ENCODE measurements at regions not wholly inside any gene's neighbourhood (a gene's known extent, or its start where the extent isn't known, plus 50 kb on each side); places are given as distances from the start of the nearest gene placed in this dataset.
"Not testable (repeated sequence)": the region's sequence is repeated elsewhere in the genome, so short reads cannot be mapped to it uniquely, and the experiment has no call there.

DNA sequence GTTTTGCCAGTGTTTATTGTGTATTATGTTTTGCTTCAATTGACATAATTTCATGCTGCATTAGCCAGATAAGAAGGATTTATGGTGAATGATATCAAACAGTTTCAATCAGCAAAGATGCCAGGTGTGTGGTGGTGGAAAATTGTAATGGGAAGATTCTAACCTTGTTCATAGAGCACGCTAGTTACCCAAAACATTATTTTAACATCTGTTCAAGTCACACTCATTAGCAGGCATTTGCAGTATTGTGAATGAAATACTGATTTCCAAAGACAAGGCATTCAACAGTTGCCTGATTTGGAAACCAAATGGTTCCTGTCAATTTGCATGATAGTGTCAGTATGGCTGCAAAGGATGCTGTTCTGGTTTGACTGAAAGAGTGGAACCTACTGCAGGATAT is 129.7 kb downstream of the EPC1 start:
- no peak for DNase-seq

DNA sequence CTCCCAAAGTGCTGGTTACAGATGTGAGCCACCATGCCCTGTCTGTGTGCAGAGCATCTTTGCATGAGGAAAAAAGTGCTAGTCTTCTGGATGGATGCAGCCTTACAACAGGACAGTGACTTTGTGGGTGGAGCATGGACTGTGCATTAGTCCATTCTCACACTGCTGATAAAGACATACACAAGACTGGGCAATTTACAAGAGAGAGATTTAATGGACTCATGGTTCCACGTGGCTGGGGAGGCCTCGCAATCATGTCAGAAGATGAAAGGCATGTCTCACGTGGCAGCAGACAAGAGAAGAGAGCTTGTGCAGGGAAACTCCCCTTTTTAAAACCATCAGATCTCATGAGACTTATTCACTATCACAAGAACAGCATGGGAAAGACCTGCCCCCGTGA is 133.1 kb downstream of the EPC1 start:
- DNase-seq = not testable (repeated sequence)

DNA sequence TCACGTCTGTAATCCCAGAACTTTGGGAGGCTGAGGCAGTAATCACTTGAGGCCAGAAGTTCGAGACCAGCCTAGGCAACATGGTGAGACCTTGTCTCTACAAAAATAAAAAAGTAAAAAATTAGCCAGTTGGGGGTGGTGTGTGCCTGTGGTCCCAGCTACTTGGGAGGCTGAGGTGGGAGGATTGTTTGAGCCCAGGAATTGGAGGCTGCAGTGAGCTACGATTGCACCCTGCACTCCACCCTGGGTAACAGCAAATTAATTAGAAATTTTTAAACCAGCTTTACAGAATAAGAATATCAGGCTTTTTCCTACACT is 136.0 kb downstream of the EPC1 start:
- DNase-seq = no peak

GRCh38 chr10:32210306-32211045 is 136.5 kb downstream of the EPC1 start:
- DNase-seq = no peak

DNA sequence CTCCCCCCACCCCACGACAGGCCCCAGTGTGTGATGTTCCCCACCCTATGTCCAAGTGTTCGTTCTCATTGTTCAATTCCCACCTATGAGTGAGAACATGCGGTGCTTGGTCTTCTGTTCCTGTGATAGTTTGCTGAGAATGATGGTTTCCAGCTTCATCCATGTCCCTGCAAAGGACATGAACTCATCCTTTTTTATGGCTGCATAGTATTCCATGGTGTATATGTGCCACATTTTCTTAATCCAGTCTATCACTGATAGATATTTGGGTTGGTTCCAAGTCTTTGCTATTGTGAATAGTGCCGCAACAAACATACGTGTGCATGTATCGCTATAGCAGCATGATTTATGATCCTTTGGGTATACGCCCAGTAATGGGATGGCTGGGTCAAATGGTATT is 139.0 kb downstream of the EPC1 start:
- DNase-seq = not testable (repeated sequence)

- peak; percentile 60 for DNase-seq
Observed at GRCh38 chr10:32207544-32207943, 139.4 kb downstream of the EPC1 start.

- no peak for DNase-seq
Observed at GRCh38 chr10:32205670-32206069, 141.3 kb downstream of the EPC1 start.

DNA sequence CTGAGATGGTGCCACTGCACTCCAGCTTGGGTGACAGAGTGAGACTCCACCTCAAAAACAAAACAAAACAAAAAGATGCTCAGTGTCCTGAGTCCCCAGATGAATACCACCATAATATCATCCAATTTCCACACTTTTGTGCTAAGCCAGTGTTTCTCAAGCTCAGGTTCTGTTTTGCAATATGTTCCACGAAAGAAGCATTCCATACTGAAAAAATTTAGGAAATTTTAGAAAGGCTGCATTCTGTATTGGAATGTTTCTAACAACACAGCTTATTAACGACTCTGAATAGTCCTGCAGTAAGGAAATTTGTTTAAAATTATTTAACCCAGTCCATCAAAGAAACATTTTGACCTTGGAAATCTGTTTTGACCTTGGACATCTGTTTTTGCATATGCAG is 142.4 kb downstream of the EPC1 start:
- no peak for DNase-seq

GRCh38 chr10:32199714-32200394 is 143.6 kb upstream of the KIF5B start:
- no peak for DNase-seq

DNA sequence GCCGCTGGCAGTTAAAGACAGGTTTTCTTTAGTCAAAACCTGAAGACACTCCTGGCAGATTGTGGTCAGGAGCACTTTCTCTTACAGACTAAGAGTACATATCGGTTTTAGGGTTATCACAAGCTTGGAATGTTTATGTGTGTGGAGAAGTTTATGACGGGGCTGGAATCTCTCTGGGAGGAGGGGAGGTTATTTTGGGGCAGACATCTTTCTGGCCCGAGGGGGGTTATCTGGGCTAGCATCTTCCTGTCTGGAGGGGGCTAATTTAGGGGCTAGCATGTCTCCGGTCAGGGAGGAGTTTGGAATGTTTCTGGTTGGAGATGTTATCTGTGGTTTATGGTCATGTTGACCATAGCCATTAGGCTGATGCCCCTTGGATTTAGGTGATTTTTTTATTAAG is 141.2 kb upstream of the KIF5B start:
- DNase-seq = no peak

DNA sequence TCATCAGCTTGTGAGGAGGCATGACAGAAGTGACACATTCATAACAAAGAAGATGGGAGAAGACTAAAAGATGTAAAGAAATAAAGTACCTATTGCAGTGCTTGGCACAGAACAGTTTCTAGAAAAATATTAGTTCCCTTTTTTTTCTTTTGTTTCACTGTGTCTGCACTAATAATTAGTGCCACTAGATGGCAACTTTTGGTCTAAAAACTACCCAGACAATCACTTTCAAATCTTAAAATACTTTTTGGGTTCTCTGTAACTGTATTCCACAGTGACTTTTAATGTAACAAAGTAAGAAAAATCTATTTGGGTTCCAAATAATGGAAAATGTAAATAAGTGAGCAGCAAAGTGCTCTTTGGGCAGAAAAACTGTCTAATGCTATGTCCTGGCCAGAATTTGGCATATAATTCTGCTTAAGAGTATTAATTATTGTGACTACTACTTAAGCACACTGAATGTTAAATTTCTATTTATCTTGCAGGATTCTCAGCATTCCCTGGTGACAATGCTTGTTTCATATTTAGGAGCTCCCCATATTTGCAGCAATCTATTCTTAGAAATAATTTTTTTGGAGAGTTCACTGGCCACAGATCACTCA is 134.8 kb upstream of the KIF5B start:
- DNase-seq = no peak

DNA sequence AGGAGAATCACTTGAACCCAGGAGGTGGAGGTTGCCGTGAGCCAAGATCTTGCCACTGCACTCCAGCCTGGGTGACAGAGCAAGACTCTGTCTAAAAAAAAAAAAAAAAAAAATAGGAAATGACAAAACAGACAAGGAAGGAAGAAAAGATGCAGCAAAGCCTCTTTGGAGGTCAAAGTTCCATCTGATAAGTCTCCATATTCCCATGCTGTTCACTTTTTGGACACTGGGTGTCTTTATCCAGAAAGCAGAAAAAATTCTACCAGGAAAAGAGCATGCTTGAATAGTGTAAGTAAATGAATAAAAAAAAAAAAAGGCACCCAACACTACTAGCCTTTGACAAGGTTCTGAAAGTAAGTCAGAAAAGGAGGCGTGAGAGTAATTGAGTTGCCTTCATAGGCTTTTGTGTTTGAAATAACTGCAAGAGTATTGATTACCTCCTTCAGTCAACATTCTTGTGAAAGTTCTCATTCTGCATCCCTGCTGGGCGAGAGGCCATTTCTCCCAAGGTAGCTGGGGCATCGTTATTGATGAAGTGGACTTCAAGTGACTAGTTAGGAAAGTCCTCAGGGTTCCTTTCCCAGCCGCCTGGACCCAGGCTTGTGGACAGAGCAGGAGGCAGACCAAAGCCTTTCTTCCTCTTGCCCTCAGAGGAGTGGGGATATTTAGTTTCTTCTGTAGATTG is 133.3 kb upstream of the KIF5B start:
- DNase-seq = no peak

- not testable (repeated sequence) for DNase-seq
Observed at GRCh38 chr10:32188601-32189000, 132.4 kb upstream of the KIF5B start.

DNA sequence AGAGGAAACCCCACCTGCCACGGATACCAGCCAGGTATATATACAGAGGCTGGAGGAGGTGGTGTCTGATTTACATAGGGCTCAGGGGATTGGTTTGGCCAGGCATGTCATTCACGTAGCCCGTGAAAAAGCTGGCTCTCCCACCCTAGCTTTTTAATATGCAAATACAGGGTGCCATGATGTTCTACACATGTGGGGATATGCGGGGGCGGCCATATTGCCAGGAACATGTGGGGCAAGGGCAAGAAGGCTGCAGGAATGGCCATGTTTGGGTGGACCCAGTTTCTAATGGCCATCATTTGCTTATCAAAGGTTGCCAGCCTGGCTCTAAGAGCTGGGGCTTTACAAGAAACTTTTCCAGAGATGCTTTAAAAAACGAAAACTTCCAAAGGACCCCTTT is 131.5 kb upstream of the KIF5B start:
- no peak for DNase-seq

- DNase-seq = not testable (repeated sequence)
Observed at GRCh38 chr10:32183652-32184051, 127.4 kb upstream of the KIF5B start.

GRCh38 chr10:32182476-32182875 is 126.3 kb upstream of the KIF5B start:
- DNase-seq = no peak

DNA sequence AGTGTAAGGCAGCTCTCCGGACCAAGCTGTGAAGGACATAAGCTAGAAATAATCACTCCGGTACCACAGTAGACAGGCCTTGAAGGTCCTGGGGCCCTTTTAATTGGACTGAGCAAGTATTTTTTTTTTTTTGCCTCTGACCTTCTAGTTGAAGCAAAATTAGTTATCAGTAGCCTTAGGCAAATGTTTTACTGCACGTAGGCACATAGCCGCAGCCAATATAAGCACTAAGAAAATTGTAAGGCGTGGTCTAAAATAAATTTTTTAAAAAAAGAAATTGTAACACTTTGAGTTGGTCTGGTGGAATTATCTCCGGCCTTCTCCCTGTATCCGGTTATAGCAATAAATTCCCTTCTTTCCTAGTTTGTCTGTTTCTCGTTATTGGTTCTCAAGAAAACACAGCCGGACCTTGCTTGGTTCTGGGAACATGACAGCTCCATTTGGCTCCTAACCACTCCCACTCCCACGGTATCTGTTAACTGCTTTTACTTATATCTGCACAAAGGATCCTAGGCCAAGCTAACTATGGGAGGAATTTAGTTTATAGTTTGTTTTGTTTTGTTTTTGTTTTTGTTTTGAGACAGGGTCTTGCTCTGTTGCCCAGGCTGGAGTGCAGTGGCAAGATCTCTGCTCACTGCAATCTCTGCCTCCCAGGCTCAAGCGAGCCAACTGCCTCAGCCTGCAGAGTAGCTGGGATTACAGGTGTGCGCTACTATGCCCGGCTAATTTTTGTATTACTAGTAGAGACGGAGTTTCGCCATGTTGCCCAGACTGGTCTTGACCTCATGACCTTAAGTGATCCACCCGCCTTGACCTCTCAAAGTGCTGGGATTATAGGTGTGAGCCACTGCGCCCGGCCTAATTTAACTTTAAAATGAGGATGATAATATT is 124.4 kb upstream of the KIF5B start:
- DNase-seq = no peak

DNA sequence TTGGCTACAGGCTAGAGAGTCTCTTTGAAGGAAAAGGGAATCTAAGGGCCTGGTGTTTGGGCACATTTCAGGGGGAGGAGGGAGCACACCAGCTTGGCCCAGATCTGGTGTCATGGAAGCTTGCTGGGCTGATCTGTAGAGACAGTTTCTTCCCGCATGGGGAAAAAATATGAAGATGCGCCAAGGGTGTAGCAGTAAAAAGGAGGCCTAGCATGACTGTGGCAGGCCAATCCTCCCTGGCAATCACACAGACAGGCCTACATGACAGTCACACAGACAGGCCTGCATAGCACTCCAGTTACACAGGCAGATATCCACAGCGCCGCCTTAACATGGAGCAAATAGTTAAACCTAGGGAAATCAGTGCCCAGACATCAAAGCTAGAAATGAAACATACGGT is 123.6 kb upstream of the KIF5B start:
- no peak for DNase-seq

- not testable (repeated sequence) for DNase-seq
Observed at GRCh38 chr10:32177594-32177993, 121.4 kb upstream of the KIF5B start.

DNA sequence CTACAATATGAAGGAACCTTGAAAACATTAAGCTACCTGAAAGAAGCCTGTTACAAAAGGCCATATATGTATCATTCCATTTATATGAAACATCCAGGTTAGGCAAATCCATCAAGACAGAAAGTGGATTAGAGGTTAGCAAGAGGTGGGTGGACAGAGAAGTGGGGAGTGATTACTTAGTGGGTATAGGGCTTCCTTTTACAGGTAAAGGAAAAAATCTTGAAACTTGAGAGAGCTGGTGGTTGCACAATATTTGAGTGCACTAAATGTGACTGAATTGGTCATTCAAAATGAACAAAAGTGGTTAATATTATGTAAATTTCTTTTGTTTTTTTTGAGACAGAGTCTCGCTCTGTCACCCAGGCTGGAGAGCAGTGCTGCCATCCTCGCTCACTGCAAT is 119.4 kb upstream of the KIF5B start:
- no peak for DNase-seq

GRCh38 chr10:32174349-32174893 is 118.2 kb upstream of the KIF5B start:
- no peak for DNase-seq

DNA sequence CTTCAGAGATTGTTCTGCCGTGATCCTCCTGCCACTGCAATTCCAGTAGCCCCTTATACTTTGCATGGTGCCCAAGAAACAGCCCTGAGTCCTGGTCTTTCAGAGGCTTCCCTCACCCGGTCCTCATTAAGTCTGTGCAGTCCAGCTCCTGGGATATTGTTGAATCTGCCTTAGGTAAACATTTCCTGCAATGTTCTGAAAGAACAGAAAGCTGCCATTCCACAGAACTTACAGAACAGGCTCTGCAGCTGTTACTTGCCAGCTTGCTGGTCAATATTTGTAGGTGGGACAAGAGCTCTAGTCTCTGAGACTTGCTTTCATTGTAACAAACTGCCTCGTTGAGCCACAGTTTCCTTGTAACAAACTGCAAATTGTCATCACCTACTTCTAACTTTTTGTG is 115.0 kb upstream of the KIF5B start:
- DNase-seq = no peak

DNA sequence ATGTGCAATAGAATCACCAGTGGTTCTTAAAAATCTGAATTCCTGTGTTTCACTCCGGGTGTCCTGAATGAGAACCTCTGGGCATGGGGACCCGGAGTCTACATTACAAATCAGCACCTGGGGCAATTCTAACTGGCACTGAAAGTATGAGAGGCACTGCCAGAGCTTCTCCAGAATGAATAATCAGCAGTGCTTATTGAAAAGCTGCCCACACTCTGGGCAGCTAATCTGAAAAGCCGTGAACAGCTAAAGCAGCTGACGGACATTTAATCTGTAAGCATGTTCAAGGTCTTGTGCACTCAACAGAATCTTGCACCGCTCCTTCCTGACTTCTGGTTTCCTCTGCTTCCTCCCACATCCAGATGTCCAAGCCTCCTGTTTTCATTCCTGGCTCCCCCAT is 113.3 kb upstream of the KIF5B start:
- no peak for DNase-seq
